ENCODE measurements at regions not wholly inside any gene's neighbourhood (a gene's known extent, or its start where the extent isn't known, plus 50 kb on each side); places are given as distances from the start of the nearest gene placed in this dataset.
"Not testable (repeated sequence)": the region's sequence is repeated elsewhere in the genome, so short reads cannot be mapped to it uniquely, and the experiment has no call there.

- DNase-seq, result no peak
Measured at GRCh38 chr2:105567996-105568494, 169.2 kb upstream of the FHL2 start.

- no peak for DNase-seq
Measured at GRCh38 chr2:105563000-105563719, 164.3 kb upstream of the FHL2 start.

- no peak for DNase-seq
Measured at GRCh38 chr2:105561401-105561800, 162.6 kb upstream of the FHL2 start.

- DNase-seq, result no peak
Measured at GRCh38 chr2:105560157-105560556, 161.3 kb upstream of the FHL2 start.

GRCh38 chr2:105557021-105557920 is 158.4 kb upstream of the FHL2 start:
- DNase-seq, result no peak

- no peak for DNase-seq
Measured at GRCh38 chr2:105556366-105556765, 157.5 kb upstream of the FHL2 start.

GRCh38 chr2:105554235-105554634 is 155.4 kb upstream of the FHL2 start:
- DNase-seq, result no peak

GRCh38 chr2:105553538-105554196 is 154.8 kb upstream of the FHL2 start:
- no peak for DNase-seq

GRCh38 chr2:105546628-105546974 is 147.8 kb upstream of the FHL2 start:
- DNase-seq, result no peak

- peak; percentile 66 for DNase-seq
Measured at GRCh38 chr2:105545730-105546627, 147.1 kb upstream of the FHL2 start.

- DNase-seq, result no peak
Measured at GRCh38 chr2:105544591-105545377, 145.9 kb upstream of the FHL2 start.

GRCh38 chr2:105541189-105542050 is 142.6 kb upstream of the FHL2 start:
- DNase-seq, result no peak

GRCh38 chr2:105540642-105541041 is 141.8 kb upstream of the FHL2 start:
- no peak for DNase-seq

- no peak for DNase-seq
Measured at GRCh38 chr2:105539331-105539730, 140.5 kb upstream of the FHL2 start.

GRCh38 chr2:105538840-105539239 is 140.0 kb upstream of the FHL2 start:
- DNase-seq, result no peak

GRCh38 chr2:105537920-105538319 is 139.1 kb upstream of the FHL2 start:
- DNase-seq, result no peak

GRCh38 chr2:105537466-105537865 is 138.6 kb upstream of the FHL2 start:
- no peak for DNase-seq

GRCh38 chr2:105536175-105536574 is 137.3 kb upstream of the FHL2 start:
- DNase-seq, result no peak

GRCh38 chr2:105529258-105529657 is 130.4 kb upstream of the FHL2 start:
- not testable (repeated sequence) for DNase-seq

All from suppressor macrophage treated with lipopolysaccharide for 4 hours (primary cell).